ENCODE measurements at regions not wholly inside any gene's neighbourhood (a gene's known extent, or its start where the extent isn't known, plus 50 kb on each side); places are given as distances from the start of the nearest gene placed in this dataset.

DNA sequence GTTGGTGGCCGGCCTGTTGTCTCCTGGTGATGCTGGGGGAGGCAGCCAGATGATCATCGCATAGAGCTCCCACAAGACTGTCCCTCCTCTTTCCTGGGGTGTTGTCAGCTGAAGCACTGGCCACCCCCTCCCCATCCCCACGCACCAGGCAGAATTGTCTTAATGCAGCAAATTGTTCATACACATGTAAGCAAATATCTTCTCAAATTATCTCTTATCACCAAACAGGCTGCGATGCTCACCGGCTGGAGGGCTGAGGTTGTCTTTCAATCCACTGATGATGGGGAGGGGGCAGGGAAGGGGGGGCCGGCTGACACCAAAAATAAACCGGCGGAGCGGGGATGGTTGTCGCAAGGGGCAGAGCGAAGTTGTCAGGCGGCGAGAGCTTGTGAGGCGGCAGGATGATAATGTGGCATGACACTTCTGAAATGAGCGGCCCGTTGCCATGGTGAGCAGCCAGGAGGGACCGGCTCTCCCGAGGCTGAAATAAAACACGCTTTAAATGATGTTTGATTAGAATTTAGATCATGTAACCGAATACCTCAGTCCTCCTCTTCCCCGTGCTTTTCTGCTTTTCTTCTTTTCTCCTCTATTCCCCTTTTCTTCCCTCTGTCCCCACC is 59.8 kb downstream of the MRM1 start:
- no peak for DNase-seq (ENCODE audit: low read depth)
- no peak overlapping the region for H3K4me3 ChIP-seq (ENCODE audit: low read depth, low read length)

DNA sequence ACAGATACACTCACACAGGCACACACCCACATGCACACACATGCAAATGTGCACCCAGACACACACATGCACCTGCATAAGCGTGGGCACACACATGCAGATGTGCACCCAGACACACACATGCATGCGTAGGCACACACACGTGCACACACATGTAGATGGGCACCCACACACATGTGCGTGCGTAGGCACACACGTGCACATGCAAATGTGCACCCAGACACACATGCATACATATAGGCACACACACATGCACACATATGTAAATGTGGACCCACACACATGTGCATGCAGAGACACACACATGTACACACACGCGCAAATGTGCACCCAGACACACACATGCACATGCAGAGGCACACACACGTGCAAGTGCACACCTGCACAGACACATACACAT is 60.3 kb downstream of the MRM1 start:
- no peak for DNase-seq (ENCODE audit: low read depth)
- H3K4me3 ChIP-seq (ENCODE audit: low read depth, low read length) = no peak overlapping the region

DNA sequence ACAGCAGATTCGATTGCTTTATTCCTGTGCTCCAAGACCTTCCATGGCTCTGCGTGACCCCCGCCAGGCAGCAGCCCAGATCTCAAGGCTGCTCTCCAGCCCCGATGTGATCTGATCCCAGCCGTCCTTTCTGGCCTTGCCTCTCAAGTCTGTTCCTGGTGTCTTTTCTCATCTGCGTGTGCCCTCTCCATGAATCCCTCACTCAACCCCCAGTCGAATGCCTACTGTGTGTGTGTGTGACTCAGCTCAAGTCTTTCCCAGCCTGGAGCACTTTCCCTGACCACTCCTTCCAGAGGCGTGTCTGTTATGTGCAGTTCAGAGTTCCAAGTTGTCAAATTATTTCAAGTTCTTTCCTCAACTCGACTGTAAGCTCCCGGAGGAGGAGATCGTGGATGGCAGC is 64.0 kb downstream of the MRM1 start:
- no peak overlapping the region for H3K4me3 ChIP-seq (ENCODE audit: low read depth, low read length)
- DNase-seq (ENCODE audit: low read depth) = no peak

GRCh38 chr17:36667922-36668321 is 66.5 kb downstream of the MRM1 start:
- DNase-seq (ENCODE audit: low read depth) = no peak
- H3K4me3 ChIP-seq (ENCODE audit: low read depth, low read length) = no peak overlapping the region

GRCh38 chr17:36668824-36669223 is 67.4 kb downstream of the MRM1 start:
- DNase-seq (ENCODE audit: low read depth) = no peak

GRCh38 chr17:36671144-36671543 is 69.8 kb downstream of the MRM1 start:
- DNase-seq (ENCODE audit: low read depth) = no peak
- no peak overlapping the region for H3K4me3 ChIP-seq (ENCODE audit: low read depth, low read length)

More at GRCh38 chr17:36668824-36669223, 67.4 kb downstream of the MRM1 start:
- no peak overlapping the region for H3K4me3 ChIP-seq (ENCODE audit: low read depth, low read length)

DNA sequence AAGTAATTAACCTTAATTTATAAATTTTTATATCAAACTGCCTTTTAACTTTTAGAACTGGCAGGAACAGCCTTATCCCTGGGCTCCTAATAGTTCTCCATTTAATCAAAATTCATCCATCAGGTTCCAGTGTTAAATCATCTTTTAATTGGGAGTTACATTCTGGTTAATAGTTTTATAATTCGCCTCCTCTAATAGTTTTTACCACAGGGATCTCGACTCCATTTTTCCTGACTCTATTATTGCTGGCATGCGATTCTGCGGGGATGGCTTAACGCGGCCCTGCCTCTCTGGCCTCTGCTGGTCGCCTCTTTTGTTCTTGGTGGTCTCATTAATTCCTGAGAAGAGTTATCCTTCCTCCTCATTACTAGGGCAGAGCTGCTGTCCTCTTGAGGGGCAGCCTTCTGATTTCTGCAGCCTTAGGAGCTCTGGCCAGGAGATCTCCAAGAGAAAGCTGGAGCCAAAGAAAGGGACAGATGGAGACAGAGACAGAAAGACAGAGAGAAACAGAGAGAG is 71.1 kb downstream of the MRM1 start:
- H3K4me3 ChIP-seq (ENCODE audit: low read depth, low read length) = no peak overlapping the region
- DNase-seq (ENCODE audit: low read depth) = no peak

- no peak overlapping the region for H3K4me3 ChIP-seq (ENCODE audit: low read depth, low read length)
- DNase-seq (ENCODE audit: low read depth) = no peak
Measured at GRCh38 chr17:36673068-36673467, 71.7 kb downstream of the MRM1 start.

- DNase-seq (ENCODE audit: low read depth) = no peak
Measured at GRCh38 chr17:36673637-36674277, 72.4 kb downstream of the MRM1 start.

DNA sequence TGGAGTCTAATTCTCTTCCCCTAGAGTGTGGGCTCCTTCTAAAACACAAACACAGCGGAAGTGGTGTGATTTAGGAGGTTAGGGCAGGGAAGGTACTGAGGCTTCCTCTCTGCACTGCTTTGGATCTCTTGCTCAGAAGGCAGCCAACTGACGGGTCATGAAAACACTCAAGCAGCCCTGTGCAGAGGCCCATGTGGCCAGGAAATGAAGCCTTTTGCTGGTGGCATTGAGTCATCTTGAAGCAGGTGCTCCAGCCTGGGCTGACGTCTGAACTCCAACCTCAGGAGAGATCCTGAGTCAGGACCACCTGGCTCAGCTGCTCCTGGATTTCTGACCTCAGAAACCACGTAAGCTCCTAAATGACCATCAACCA is 72.9 kb downstream of the MRM1 start:
- no peak for DNase-seq (ENCODE audit: low read depth)
- no peak overlapping the region for H3K4me3 ChIP-seq (ENCODE audit: low read depth, low read length)

More at GRCh38 chr17:36673637-36674277, 72.4 kb downstream of the MRM1 start:
- H3K4me3 ChIP-seq (ENCODE audit: low read depth, low read length) = no peak overlapping the region

DNA sequence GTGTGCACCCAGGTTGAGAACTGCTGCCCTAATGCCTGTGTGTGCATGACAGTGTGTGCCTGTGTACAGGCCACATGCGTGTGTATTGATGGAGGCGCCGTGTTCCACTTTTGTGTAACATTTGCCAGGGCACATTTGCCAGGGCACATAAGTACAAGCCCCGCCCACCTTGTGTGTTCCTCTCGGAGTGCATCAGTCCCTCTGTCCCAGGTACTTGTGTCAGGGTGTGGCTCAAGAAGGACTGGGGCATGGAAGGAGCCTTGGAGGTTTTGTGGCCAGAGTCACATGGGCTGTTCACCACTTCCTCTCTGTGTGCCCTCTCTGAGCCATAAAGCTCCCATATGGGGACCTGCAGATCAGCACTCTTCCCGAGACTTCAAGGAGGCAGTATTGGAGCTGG is 73.9 kb downstream of the MRM1 start:
- no peak for DNase-seq (ENCODE audit: low read depth)
- H3K4me3 ChIP-seq (ENCODE audit: low read depth, low read length) = no peak overlapping the region

- DNase-seq (ENCODE audit: low read depth) = no peak
- no peak overlapping the region for H3K4me3 ChIP-seq (ENCODE audit: low read depth, low read length)
Measured at GRCh38 chr17:36675786-36676185, 74.4 kb downstream of the MRM1 start.

DNA sequence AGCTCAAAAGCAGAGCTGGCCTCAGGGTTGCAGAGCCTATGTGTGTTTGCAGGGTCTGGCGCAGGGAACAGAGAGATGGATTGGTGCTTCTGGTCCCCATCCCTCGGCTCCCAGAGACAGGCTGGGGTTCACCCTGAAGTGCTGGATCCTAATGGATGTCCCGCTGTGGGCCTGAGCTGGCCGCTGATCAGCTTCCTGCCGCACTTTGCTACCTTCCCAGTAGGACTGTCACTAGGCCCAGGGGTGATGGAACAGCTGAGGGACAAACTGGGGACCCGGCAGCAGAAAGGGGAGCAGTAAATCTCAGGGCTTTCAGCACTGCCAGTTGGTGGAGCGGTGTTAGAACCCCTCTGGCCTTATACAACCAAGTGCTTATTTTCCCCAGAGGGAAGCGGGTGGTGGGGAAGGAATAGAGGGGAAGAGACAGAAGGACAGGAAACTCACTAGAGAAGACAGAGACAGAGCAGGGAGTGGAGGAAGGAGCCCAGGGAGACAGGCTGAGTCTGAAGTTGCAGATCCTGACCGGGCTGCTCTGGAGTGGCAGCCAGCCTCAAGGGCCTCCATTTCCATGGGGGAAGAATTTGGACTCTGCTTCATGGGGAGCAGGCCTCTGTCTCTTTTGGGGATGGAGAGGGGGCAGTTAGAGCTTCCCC is 78.6 kb downstream of the MRM1 start:
- H3K4me3 ChIP-seq (ENCODE audit: low read depth, low read length) = no peak overlapping the region
- DNase-seq (ENCODE audit: low read depth) = no peak

- H3K4me3 ChIP-seq (ENCODE audit: low read depth, low read length) = no peak overlapping the region
- DNase-seq (ENCODE audit: low read depth) = no peak
Measured at GRCh38 chr17:36680701-36681202, 79.4 kb downstream of the MRM1 start.

DNA sequence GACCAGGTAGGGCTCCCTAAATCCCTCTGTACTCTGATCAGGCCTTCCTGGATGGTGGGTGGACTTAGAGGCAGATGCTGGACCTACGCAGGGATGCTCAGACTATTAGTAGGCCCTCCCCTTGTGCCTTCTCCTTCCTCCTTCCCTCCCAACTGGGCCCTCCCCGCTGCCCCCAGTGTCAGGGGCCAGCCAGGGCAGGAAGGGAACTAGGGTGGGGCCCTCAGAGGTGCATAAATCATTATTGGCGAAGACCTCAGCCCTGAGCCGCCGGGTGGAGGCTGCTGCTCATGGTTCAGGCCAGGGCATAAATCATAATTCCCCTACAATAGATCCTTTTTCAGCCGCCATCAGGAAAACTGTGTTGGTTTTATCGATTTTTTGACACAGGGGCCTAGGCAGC is 81.4 kb downstream of the MRM1 start:
- H3K4me3 ChIP-seq (ENCODE audit: low read depth, low read length) = no peak overlapping the region

GRCh38 chr17:36683387-36683786 is 82.0 kb downstream of the MRM1 start:
- H3K4me3 ChIP-seq (ENCODE audit: low read depth, low read length) = no peak overlapping the region
- DNase-seq (ENCODE audit: low read depth) = no peak

More for the DNA sequence above, 81.4 kb downstream of the MRM1 start:
- no peak for DNase-seq (ENCODE audit: low read depth)

GRCh38 chr17:36684134-36684533 is 82.8 kb downstream of the MRM1 start:
- no peak overlapping the region for H3K4me3 ChIP-seq (ENCODE audit: low read depth, low read length)
- no peak for DNase-seq (ENCODE audit: low read depth)

DNA sequence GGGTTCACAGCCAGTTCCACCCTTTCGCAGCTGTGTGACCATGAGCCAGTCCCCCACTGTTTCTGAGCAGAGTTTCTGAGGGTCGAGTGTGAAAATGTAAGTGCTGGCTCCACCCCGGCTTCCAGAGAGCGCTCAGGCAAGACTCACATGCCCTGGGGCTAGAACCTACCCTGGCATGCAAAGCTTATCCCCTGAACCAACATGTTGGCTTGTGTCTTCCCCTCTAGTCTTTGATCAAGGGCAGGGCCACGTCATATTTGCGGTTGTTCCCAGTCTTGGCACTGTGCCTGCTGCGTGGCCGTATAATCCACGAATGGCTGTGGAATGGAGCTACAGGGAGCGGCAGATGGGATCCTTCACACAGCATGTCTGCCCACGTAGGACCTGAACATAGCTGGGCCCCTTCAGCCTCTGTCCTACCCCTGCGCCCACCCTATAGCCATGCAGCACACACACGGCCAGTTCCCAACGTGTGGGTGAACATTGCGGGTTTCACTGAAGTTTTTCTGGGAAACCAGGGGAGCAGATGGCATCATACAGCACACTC is 84.8 kb downstream of the MRM1 start:
- no peak overlapping the region for H3K4me3 ChIP-seq (ENCODE audit: low read depth, low read length)
- DNase-seq (ENCODE audit: low read depth) = no peak

DNA sequence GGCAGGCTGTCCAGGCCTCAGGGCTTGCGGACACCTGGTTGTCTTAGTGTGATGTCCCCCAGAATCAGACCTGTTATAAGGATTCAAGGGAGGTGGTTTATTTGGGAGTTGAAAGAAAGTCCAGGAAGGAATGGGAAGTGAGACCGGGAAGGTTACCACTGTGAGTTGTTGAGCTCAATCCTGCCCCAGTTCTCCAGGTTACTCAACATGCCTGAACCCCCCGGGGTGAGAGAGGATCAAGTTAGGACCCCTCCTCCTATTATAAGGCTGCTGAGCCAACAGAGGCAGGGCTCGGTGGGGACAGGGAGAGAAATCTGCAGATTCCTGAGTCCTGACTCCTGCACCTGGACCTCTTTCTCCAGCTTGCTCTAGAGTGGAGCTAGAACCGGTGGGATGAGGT is 86.4 kb downstream of the MRM1 start:
- DNase-seq (ENCODE audit: low read depth) = no peak

GRCh38 chr17:36689089-36689667 is 87.8 kb downstream of the MRM1 start:
- DNase-seq (ENCODE audit: low read depth) = no peak
- H3K4me3 ChIP-seq (ENCODE audit: low read depth, low read length) = no peak overlapping the region

More for the DNA sequence above, 86.4 kb downstream of the MRM1 start:
- H3K4me3 ChIP-seq (ENCODE audit: low read depth, low read length) = no peak overlapping the region
